ENCODE measurements at regions not wholly inside any gene's neighbourhood (a gene's known extent, or its start where the extent isn't known, plus 50 kb on each side); places are given as distances from the start of the nearest gene placed in this dataset.

DNA sequence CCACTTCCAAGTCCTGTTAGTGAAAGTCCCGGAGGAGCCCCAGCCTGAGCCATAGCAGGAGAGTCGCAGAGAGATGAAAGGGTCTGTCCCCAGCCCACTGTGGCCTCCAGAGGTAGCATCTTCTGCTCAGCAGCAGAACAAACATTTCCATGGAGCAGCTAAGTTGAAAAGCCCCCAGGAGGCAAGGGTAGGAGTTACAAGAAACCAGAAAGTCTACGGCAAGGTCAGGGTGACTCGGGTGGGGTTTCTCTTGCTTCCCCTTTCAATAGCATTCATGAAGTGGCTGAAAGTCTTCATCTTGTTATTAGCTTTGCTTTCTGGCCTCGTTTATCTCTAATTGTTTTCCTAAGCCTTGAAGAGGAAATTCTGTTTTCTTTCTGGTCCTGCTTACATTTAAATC lies 151.2 kb upstream of the DIO3 start:
- H3K27ac ChIP-seq (ENCODE audit: low read depth, low read length, poor library complexity, severe bottlenecking): no peak overlapping the region
- no TSS peak for BruUV-seq (replicated peaks)
- H3K27me3 ChIP-seq (replicated peaks; ENCODE audit: insufficient read depth, low read depth, low read length, poor library complexity): peaks cover 32% of the 10 kb centered on the region
- H3K9me3 ChIP-seq (ENCODE audit: low read depth, low read length, poor library complexity, severe bottlenecking): no peaks in the 10 kb centered on the region
- H3K4me1 ChIP-seq (ENCODE audit: insufficient read depth, low read length, poor library complexity, severe bottlenecking): peaks cover 7% of the 10 kb centered on the region
- POLR2A ChIA-PET (ENCODE audit: low non-redundant PET): no interaction called here
- no peak for TF ChIP-seq EZH2 (IDR thresholded peaks at IDR 0.05; ENCODE audit: borderline replicate concordance, low read depth, low read length, poor library complexity, severe bottlenecking)
- TF ChIP-seq, protein P1, sequence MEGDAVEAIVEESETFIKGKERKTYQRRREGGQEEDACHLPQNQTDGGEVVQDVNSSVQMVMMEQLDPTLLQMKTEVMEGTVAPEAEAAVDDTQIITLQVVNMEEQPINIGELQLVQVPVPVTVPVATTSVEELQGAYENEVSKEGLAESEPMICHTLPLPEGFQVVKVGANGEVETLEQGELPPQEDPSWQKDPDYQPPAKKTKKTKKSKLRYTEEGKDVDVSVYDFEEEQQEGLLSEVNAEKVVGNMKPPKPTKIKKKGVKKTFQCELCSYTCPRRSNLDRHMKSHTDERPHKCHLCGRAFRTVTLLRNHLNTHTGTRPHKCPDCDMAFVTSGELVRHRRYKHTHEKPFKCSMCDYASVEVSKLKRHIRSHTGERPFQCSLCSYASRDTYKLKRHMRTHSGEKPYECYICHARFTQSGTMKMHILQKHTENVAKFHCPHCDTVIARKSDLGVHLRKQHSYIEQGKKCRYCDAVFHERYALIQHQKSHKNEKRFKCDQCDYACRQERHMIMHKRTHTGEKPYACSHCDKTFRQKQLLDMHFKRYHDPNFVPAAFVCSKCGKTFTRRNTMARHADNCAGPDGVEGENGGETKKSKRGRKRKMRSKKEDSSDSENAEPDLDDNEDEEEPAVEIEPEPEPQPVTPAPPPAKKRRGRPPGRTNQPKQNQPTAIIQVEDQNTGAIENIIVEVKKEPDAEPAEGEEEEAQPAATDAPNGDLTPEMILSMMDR (conservative IDR thresholded peaks at IDR 0.05; ENCODE audit: low read depth, low read length): no peak
- intact Hi-C loops (cut with micrococcal nuclease; ENCODE audit: unreplicated experiment): no loop called here
- H3K4me3 ChIP-seq (ENCODE audit: low read depth, low read length, poor library complexity, severe bottlenecking): no peak overlapping the region
- no peak for DNase-seq (ENCODE audit: low spot score)
- H3K36me3 ChIP-seq (ENCODE audit: insufficient read depth, low read length, poor library complexity, severe bottlenecking): no peaks in the 10 kb centered on the region
- CTCF ChIA-PET: no interaction called here

DNA sequence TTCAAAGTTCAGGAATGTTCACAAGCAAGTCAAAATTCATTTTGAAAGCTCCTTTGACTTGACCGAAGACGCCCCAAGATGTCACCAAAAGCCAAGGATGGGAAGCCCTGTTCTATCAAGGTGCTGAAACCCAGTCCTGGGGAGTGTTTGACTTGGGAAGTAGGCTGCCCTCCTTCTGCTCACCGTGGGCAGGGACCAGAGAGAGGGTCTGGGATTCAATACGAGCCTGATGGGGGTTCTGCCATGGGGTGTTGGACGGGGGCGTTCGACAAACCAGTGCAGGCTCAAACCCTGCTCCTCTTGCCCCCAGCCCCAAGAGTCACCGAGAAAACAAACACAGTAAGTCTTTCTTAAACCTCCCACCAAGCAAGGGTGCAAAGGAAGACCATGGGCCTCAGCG lies 150.1 kb upstream of the DIO3 start:
- Histone ChIP-seq H3K27me3 (replicated peaks; ENCODE audit: insufficient read depth, low read depth, low read length, poor library complexity) (peaks cover 42% of the 10 kb centered on the region), H3K4me3 (ENCODE audit: low read depth, low read length, poor library complexity, severe bottlenecking) (no peak overlapping the region), H3K4me1 (ENCODE audit: insufficient read depth, low read length, poor library complexity, severe bottlenecking) (no peaks in the 10 kb centered on the region), H3K36me3 (ENCODE audit: insufficient read depth, low read length, poor library complexity, severe bottlenecking) (no peaks in the 10 kb centered on the region), H3K27ac (ENCODE audit: low read depth, low read length, poor library complexity, severe bottlenecking) (no peak overlapping the region), H3K9me3 (ENCODE audit: low read depth, low read length, poor library complexity, severe bottlenecking) (no peaks in the 10 kb centered on the region)
- intact Hi-C loops (cut with micrococcal nuclease; ENCODE audit: unreplicated experiment): no loop called here
- TF ChIP-seq EZH2 (IDR thresholded peaks at IDR 0.05; ENCODE audit: borderline replicate concordance, low read depth, low read length, poor library complexity, severe bottlenecking): no peak
- ChIA-PET CTCF (no interaction called here), POLR2A (ENCODE audit: low non-redundant PET) (no interaction called here)
- DNase-seq (ENCODE audit: low spot score): no peak
- no TSS peak for BruUV-seq (replicated peaks)

DNA sequence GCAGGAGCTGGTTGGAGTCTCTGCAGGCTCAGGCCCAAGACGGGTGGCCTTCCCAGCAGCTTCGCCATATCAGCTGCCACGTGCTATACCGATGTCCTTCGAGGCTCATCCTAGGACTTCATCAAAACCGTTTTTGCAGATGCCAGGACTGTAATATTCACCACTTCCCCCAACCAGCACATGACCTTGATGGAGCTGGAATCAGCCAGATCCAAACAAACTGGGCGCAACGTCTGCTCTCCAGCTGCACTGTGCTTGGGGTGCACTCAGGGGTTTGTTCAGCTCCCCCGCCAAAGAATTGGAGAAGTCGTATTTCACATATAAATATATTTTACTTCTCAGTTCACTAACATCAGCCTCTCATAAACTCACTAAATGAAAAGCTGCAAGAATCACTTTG lies 149.5 kb upstream of the DIO3 start:
- H3K4me1 ChIP-seq (ENCODE audit: insufficient read depth, low read length, poor library complexity, severe bottlenecking): no peaks in the 10 kb centered on the region
- H3K4me3 ChIP-seq (ENCODE audit: low read depth, low read length, poor library complexity, severe bottlenecking): no peak overlapping the region
- intact Hi-C loops (cut with micrococcal nuclease; ENCODE audit: unreplicated experiment): no loop called here
- peaks cover 48% of the 10 kb centered on the region for H3K27me3 ChIP-seq (replicated peaks; ENCODE audit: insufficient read depth, low read depth, low read length, poor library complexity)
- no peak for DNase-seq (ENCODE audit: low spot score)
- H3K27ac ChIP-seq (ENCODE audit: low read depth, low read length, poor library complexity, severe bottlenecking): no peak overlapping the region
- CTCF ChIA-PET: no interaction called here
- no peaks in the 10 kb centered on the region for H3K9me3 ChIP-seq (ENCODE audit: low read depth, low read length, poor library complexity, severe bottlenecking)
- H3K36me3 ChIP-seq (ENCODE audit: insufficient read depth, low read length, poor library complexity, severe bottlenecking): no peaks in the 10 kb centered on the region
- POLR2A ChIA-PET (ENCODE audit: low non-redundant PET): no interaction called here
- no peak for TF ChIP-seq EZH2 (IDR thresholded peaks at IDR 0.05; ENCODE audit: borderline replicate concordance, low read depth, low read length, poor library complexity, severe bottlenecking)
- TF ChIP-seq, protein P1 (conservative IDR thresholded peaks at IDR 0.05; ENCODE audit: low read depth, low read length): no peak
- no TSS peak for BruUV-seq (replicated peaks)

DNA sequence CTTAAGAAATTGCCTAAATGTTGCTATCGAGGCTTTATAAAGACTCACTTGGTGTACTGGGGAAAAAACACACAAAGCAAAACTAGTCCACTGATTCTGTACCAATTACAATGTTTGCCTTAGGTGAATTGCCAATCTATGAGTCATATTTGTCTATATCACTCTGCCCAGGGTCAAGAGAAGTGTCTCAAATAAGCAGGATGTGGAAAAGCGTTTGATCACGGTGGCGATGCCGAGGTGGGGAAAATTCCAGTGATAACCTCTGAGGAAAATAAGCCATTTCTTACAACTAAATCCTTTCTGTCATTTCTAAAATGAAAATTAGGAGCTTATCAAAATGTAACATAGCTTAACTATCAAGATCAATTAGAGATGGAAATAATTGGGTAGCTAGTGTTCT lies 148.6 kb upstream of the DIO3 start:
- intact Hi-C loops (cut with micrococcal nuclease; ENCODE audit: unreplicated experiment): no loop called here

More for the DNA sequence above, 148.6 kb upstream of the DIO3 start:
- no TSS peak for BruUV-seq (replicated peaks)
- Histone ChIP-seq H3K27me3 (replicated peaks; ENCODE audit: insufficient read depth, low read depth, low read length, poor library complexity) (peaks cover 58% of the 10 kb centered on the region), H3K36me3 (ENCODE audit: insufficient read depth, low read length, poor library complexity, severe bottlenecking) (no peaks in the 10 kb centered on the region), H3K4me3 (ENCODE audit: low read depth, low read length, poor library complexity, severe bottlenecking) (no peak overlapping the region), H3K9me3 (ENCODE audit: low read depth, low read length, poor library complexity, severe bottlenecking) (no peaks in the 10 kb centered on the region), H3K4me1 (ENCODE audit: insufficient read depth, low read length, poor library complexity, severe bottlenecking) (no peaks in the 10 kb centered on the region), H3K27ac (ENCODE audit: low read depth, low read length, poor library complexity, severe bottlenecking) (no peak overlapping the region)
- DNase-seq (ENCODE audit: low spot score): no peak
- TF ChIP-seq, protein P1 (conservative IDR thresholded peaks at IDR 0.05; ENCODE audit: low read depth, low read length): no peak
- CTCF ChIA-PET: no interaction called here
- POLR2A ChIA-PET (ENCODE audit: low non-redundant PET): no interaction called here

Data from A673 (cell line).